ENCODE measurements at regions not wholly inside any gene's neighbourhood (a gene's known extent, or its start where the extent isn't known, plus 50 kb on each side); places are given as distances from the start of the nearest gene placed in this dataset.

- H3K36me3 ChIP-seq: no peaks in the 10 kb centered on the region
- no peak overlapping the region for H3K27ac ChIP-seq
- no peak for DNase-seq
- no peak overlapping the region for H3K4me3 ChIP-seq
- 78 to 95% (median 92%) methylated on average over 2 of the region's 2 CpGs for WGBS, 5 donors
- TF ChIP-seq POLR2AphosphoS5 (IDR thresholded peaks at IDR 0.05) (no peak), POLR2A (IDR thresholded peaks at IDR 0.05) (no peak)
- TF ChIP-seq, protein P1, sequence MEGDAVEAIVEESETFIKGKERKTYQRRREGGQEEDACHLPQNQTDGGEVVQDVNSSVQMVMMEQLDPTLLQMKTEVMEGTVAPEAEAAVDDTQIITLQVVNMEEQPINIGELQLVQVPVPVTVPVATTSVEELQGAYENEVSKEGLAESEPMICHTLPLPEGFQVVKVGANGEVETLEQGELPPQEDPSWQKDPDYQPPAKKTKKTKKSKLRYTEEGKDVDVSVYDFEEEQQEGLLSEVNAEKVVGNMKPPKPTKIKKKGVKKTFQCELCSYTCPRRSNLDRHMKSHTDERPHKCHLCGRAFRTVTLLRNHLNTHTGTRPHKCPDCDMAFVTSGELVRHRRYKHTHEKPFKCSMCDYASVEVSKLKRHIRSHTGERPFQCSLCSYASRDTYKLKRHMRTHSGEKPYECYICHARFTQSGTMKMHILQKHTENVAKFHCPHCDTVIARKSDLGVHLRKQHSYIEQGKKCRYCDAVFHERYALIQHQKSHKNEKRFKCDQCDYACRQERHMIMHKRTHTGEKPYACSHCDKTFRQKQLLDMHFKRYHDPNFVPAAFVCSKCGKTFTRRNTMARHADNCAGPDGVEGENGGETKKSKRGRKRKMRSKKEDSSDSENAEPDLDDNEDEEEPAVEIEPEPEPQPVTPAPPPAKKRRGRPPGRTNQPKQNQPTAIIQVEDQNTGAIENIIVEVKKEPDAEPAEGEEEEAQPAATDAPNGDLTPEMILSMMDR (IDR thresholded peaks at IDR 0.05 in 8 of 11, conservative IDR thresholded peaks at IDR 0.05 in 3 of 11): no peak
- peaks cover 0 to 2% (median 0%) of the 10 kb centered on the region in 8 donors for H3K9me3 ChIP-seq
- no peaks in the 10 kb centered on the region for H3K27me3 ChIP-seq (replicated peaks in 1 of 7)
- no peaks in the 10 kb centered on the region for H3K4me1 ChIP-seq
- intact Hi-C loops (cut with DNase I; ENCODE audit: low total_unique reads): no loop called here
Measured at GRCh38 chr14:40887912-40888311, 718.8 kb upstream of the LRFN5 start.

- DNase-seq: no peak
- H3K27me3 ChIP-seq (replicated peaks in 1 of 7): no peaks in the 10 kb centered on the region
- WGBS, 5 donors: 50 to 68% (median 66%) methylated on average over 1 of the region's 1 CpG
- no peaks in the 10 kb centered on the region for H3K4me1 ChIP-seq
- H3K36me3 ChIP-seq: no peaks in the 10 kb centered on the region
- no peak for TF ChIP-seq POLR2AphosphoS5 (IDR thresholded peaks at IDR 0.05)
- no peak for TF ChIP-seq POLR2A (IDR thresholded peaks at IDR 0.05)
- TF ChIP-seq, protein P1 (IDR thresholded peaks at IDR 0.05 in 8 of 11, conservative IDR thresholded peaks at IDR 0.05 in 3 of 11): no peak
- no peak overlapping the region for H3K27ac ChIP-seq
- intact Hi-C loops (cut with DNase I; ENCODE audit: low total_unique reads): no loop called here
- peaks cover 0 to 22% (median 2%) of the 10 kb centered on the region in 8 donors for H3K9me3 ChIP-seq
- H3K4me3 ChIP-seq: no peak overlapping the region
Measured at GRCh38 chr14:40870252-40870651, 736.4 kb upstream of the LRFN5 start.

- no peak overlapping the region for H3K27ac ChIP-seq
- TF ChIP-seq POLR2AphosphoS5 (IDR thresholded peaks at IDR 0.05) (no peak), POLR2A (IDR thresholded peaks at IDR 0.05) (no peak)
- TF ChIP-seq, protein P1 (IDR thresholded peaks at IDR 0.05 in 8 of 11, conservative IDR thresholded peaks at IDR 0.05 in 3 of 11): no peak
- H3K9me3 ChIP-seq: peaks cover 0 to 27% (median 14%) of the 10 kb centered on the region in 8 donors
- H3K4me3 ChIP-seq: no peak overlapping the region
- no peaks in the 10 kb centered on the region for H3K36me3 ChIP-seq
- H3K27me3 ChIP-seq (replicated peaks in 1 of 7): no peaks in the 10 kb centered on the region
- no peak for DNase-seq
- H3K4me1 ChIP-seq: no peaks in the 10 kb centered on the region
- 57 to 83% (median 66%) methylated on average over 1 of the region's 1 CpG; no CpG with 5 or more reads in 1 of the 5 donors for WGBS, 5 donors
- intact Hi-C loops (cut with DNase I; ENCODE audit: low total_unique reads): no loop called here
Measured at GRCh38 chr14:40859055-40859454, 747.6 kb upstream of the LRFN5 start.

GRCh38 chr14:40855343-40855742, 751.3 kb upstream of the LRFN5 start:
- H3K9me3 ChIP-seq: peaks cover 0 to 22% (median 13%) of the 10 kb centered on the region in 8 donors
- no peaks in the 10 kb centered on the region for H3K4me1 ChIP-seq
- no peaks in the 10 kb centered on the region for H3K27me3 ChIP-seq (replicated peaks in 1 of 7)
- 65 to 83% (median 75%) methylated on average over 6 of the region's 6 CpGs for WGBS, 5 donors
- no peaks in the 10 kb centered on the region for H3K36me3 ChIP-seq
- intact Hi-C loops (cut with DNase I; ENCODE audit: low total_unique reads): no loop called here
- H3K27ac ChIP-seq: no peak overlapping the region
- DNase-seq: no peak
- TF ChIP-seq, protein P1 (IDR thresholded peaks at IDR 0.05 in 8 of 11, conservative IDR thresholded peaks at IDR 0.05 in 3 of 11): no peak
- no peak for TF ChIP-seq POLR2AphosphoS5 (IDR thresholded peaks at IDR 0.05)
- TF ChIP-seq POLR2A (IDR thresholded peaks at IDR 0.05): no peak
- H3K4me3 ChIP-seq: no peak overlapping the region
